GM21576 (cell line): ENCODE measurements at regions not wholly inside any gene's neighbourhood (a gene's known extent, or its start where the extent isn't known, plus 50 kb on each side); places are given as distances from the start of the nearest gene placed in this dataset.

Experiments
- ATAC-seq: cut with Tn5 transposase; IDR thresholded peaks from one replicate; pipeline ENCODE4 v1.9.1; 2021; ENCODE audit warnings: mild to moderate bottlenecking, moderate library complexity; ENCODE audit not compliant: unreplicated experiment

- ATAC-seq: no peak
Observed at GRCh38 chr6:6910734-6911295, 196.9 kb upstream of the RREB1 start.

DNA sequence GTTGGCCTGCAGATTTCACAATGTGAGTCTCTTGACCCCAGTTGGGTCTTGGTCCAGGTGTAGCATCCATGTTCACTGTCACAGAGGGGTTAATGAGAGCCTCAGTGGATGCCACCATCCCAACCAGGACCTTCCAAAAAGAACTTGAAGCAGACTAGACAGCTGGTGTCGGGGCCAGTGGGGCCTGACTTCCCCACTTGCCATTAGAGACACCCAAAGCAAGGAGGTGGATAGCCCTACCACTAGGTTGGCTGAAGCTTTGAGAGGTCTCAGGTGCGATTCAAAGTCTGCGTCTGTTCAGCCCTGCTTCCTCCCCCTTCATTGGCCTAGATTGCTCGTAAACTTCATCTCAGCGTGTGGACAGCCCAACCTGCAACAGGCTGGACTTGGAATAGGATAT, 196.4 kb upstream of the RREB1 start:
- ATAC-seq: no peak

DNA sequence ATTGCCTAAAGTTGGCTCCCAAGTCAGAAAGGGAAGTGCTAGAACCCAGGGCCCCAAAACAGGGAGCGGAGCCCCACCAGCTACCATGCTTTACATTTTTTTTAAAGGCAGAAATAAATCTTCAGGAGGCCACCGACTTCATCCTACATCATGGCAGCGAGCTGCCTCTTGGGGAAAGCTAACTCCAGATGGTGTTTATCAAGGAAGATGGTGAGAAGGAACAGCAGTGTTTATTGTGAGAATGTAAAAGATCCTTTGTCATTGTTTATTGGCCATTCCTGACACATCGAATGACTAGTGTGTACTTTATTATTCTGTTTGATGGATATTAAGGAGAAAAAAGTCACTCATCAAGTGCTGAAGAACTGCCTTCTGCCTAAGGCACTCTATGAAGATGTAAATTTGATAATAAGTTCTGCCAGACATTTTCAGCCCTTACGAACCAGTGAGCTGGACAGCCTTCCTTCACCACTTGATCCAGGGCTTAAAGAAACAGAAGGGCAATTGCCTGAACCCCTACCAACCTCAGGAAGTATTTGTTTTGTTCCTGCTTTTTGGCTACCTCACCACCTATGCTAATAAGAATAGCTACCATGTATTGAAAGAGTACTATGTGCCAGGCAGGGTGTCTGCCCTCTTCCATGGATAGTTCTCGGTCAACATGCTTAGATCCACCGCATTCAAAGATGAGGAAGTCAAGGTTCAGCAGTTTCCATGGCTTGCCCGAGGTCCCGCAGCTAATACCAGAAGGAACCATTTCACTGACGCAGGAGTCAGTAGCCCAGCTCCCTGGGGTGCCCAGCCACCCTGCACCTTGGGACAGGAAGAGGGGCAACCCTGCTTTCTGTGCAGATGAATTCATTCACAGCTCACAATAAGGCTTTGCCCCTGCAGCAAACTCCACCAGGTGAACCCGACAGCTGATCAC, 194.7 kb upstream of the RREB1 start:
- ATAC-seq: no peak

GRCh38 chr6:6915219-6915618, 192.5 kb upstream of the RREB1 start:
- ATAC-seq: no peak

- no peak for ATAC-seq
Observed at GRCh38 chr6:6915813-6916547, 191.8 kb upstream of the RREB1 start.

DNA sequence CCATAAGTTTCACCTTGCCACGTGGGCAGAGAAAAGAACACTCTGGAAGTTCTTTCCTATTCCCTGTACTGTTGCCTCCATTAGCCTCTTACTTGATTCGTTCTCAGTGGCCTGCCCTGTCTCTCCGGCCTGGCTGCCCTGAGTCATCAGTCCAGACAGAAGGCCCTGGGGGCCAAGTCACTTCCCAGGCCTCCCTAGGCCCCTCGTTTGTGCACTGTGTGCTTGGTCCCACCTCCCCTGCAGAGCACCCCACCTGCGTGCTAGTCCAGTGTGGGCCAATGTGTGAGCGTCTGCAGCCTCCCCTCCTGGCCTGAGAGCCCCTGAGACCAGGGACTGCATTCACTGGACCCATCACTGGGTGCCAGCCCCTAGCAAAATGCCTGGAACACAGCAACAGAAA, 191.2 kb upstream of the RREB1 start:
- ATAC-seq: no peak

- ATAC-seq: peak; percentile 86
Observed at GRCh38 chr6:6918216-6918983, 189.4 kb upstream of the RREB1 start.

DNA sequence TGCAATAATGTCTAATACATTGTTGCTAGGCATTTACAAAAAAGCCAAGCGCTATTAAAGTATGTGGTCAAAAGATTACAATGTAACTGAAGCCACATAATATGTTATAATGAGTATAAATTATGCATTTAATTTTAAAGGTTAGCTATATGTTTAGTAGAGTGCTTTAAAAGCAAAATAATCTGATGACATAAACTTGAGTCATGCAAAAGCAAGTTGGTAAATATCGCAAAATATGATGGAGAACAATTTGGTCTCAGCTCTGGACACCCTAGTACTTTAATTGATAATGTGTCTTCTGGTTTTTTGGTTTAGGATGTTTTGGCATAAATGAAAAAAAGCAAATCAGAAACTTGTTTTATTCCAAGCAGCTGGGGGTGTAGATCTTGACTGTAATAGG, 188.6 kb upstream of the RREB1 start:
- ATAC-seq: no peak

DNA sequence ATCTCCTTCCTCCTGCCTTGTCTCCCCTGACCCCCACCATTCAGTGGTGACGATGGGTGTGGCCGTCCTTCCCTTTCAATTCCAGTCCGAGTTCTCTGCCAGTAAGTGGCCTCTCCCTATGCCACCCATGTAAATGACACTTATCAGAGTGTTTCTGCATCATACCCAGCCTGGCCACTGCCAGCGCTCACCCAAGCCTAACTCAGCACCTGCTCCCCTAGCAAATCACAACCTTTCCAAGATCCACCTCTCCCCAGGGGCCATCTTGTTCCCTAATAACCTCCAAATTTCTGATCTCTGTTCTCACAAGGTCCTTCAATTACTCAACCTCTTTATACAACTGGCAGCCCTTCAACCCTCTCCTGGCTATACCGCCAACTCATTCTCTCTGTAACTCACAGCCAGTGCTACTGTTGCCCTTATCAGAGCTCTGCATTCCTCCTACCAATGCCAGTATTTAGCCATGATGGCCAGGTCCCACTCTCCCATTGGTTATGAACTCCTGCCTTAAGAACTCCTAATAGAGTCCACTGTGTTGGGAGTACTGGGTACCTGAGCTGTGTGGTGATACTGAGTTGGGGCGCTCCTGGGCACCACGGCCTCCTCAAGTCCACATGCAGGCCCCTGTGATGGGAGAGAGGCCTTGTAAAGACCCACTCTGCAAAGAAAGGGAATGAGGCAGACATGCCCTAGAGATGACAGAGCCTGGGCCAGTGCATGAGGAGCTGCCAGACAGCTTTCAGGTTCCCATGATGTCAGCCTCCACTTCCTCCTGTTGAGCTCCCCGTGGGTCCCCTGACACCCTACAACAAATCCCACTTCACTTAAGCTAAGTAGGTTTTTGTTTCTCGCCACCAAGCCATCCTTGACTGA, 187.4 kb upstream of the RREB1 start:
- no peak for ATAC-seq

DNA sequence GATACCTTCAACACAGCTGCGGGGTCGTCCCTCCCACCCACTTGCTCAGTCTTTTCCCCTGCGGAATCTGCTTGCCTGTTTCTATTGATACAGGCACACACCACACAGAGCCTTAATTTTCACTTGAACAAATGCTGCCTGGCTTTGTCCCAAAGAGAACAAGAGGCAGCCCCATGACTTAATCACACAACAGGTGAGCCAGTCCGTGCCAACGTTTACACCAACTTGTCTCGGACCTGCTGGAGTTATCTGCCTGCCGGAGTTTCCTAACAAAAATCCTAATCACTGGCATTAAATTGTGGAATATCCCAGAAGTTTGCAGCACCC, 186.8 kb upstream of the RREB1 start:
- ATAC-seq: no peak

GRCh38 chr6:6922166-6922565, 185.6 kb upstream of the RREB1 start:
- no peak for ATAC-seq

DNA sequence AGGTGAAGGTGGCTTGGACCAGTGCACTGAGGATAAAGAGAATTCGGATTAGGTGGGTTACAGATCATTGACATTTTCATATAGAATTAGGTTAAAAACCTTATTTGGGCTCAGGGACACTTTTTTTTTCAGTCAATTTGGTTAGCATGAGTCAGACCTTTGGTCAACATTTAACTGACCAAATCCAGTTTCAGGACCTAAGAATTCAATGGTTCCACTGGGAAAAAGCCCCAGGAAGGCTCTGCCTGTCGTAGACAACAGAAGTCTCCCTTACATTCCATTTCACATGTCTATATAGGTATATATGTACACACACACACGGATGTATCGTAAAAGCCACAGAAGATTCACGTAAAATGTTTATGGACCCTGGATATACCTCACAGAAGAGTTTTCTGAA, 184.2 kb upstream of the RREB1 start:
- ATAC-seq: no peak

DNA sequence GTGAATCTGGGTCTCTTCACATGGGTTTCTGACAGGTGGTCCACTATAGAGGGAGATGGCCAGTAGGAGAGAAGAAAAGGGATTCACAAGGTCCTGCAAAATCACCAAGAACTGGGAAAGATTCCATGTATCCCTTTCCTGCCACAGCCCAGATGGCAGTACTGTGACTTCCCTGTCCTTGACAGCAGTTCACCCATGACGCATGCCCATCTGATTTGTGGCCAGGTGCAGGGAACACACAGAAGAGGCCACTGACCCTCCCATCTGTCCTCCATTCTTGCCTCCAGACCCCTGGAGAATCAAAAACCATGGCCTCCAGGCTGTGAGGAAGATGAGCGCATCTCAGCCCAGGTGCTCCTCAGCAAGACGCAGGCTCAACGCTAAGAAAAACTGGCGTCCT, 183.1 kb upstream of the RREB1 start:
- ATAC-seq: no peak

DNA sequence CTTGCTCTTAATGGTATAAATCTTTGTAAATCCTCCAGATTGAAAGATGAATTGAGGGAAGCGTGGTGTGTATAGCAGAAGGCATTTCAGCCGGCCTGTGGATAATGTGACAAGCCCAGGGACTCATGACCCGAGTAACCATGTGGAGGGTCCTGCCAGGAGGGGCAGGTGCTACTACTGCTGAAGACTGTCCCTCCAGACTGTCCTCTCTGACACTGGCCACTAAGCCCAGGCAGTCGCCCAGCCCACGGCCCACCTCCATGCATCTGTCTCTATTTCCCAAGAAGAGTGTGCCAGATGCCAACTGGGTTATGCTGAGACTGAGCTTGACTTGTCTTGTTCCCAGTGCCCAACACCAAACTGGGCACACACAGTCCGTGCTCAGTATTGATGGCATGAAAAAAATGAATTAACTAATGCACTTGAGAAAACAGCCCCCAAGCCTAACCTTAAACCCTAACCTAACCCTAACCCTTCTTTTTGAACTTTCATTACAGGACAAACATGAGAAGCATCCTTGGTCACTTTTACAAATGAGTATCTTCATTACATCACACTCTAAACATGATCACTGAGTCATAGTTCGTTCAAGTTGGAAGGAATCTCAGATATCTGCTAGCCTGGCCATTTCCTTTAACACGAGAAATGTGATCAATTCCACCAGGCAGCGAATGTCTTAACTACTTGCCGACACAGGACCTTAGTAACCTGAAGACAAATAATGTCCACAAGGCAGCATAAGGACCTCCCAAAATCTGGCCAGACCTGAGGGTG, 182.2 kb upstream of the RREB1 start:
- ATAC-seq: no peak

- ATAC-seq: no peak
Observed at GRCh38 chr6:6926856-6927255, 180.9 kb upstream of the RREB1 start.

DNA sequence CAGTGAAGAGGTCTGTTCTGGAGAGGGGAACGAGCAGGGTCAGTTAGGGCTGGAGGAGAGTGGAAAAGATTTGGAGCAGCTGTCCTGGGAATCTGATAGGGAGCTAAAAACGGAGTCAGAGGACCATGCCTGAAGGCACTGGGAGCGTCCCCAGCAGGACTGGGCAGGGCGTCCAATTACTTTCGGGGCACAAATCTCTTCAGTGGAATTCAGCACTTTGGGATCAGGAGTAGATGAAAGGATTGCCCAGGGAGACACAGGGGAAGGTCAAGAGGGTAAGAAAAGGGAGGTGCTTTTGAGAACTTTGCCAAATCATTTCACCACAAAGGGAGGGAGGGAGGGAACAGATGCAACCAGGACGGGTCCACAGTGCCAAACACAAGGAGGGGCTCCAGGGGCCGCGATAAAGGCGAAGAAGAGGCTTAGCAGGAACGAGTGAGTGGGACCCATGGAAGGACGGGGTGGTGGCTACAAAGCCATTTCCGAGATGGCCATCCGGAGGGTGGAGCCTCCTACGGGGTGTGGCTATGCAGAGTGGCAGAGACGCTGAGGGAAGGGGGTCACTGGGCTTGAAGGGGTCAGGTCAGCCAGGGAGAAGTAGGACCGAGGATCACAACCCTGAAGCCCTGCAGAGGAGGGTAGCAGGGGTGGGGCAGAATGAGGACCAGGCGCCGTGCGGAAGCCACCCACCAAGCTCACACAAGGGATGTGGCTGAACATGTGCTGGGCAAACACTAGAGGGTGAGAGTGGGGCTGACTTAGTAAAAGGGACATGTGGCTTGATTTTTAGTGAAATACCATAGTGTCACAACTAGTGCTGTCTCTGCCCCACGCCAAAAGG, 180.0 kb upstream of the RREB1 start:
- no peak for ATAC-seq

DNA sequence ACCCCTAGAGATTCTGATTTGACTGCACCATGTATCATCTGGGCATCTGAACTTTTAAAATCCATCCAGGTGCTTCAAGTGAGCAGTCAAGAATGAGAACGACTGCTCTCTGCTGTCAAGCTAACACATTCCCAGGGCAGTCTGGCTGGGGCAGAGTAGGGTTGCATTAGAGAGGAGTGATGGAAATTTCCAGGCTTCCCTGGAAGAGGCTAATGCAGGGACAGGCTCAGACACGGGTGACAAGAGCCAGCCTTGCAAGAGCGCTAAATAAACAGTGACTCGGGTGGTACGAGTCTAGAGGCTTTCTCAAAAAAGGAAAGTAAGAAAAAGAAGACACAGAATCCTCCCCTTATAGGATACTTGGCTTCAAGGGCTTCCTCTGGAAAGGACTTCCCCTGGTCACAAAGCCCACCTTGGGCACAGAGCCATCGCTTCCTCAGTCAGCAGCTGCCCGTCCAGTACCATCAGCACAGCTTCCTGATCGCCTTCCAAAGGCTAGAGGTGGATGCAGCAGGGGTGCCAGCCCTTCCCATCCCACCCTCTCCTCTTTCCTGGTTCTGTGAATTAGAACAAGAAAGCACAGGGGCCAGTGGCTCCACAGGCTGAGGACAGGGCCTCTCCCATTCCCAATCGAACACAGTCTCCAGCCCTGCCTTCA, 177.4 kb upstream of the RREB1 start:
- no peak for ATAC-seq
